Panc1 (cell line): ENCODE measurements at regions not wholly inside any gene's neighbourhood (a gene's known extent, or its start where the extent isn't known, plus 50 kb on each side); places are given as distances from the start of the nearest gene placed in this dataset.

Source experiments
- ATAC-seq: fragments of 200-7000 bp; cut with Tn5 transposase; 2 replicates; pipeline ENCODE4 v1.9.1; 2020; ENCODE audit warnings: mild to moderate bottlenecking, moderate library complexity
- BruUV-seq: library from RNA; stranded (reverse); fragments of 400-500 nt; replicated peaks from 2 replicates; lab custom pipeline; 2021; lab: Mats Ljungman, UMichigan
- CTCF ChIA-PET: fragments of 300-600 bp; sonication (Branson Sonifier 250); formaldehyde crosslinking; loops from one replicate; lab custom pipeline; 2022; ENCODE audit warnings: antibody characterized with exemption; lab: Charles Lee
- POLR2A ChIA-PET: fragments of 300-600 bp; sonication (Branson Sonifier 250); formaldehyde crosslinking; loops from one replicate; lab custom pipeline; 2022; ENCODE audit warnings: antibody characterized with exemption; lab: Charles Lee
- DNase-seq: peaks from one replicate; pipeline ENCODE4 v3.0.0-alpha.2; 2010; ENCODE audit warnings: low read depth, low spot score
- H3K27ac ChIP-seq: 2 replicates; pipeline ENCODE4 v1.5.1; 2011; ENCODE audit warnings: mild to moderate bottlenecking, low read length, inconsistent platforms
- H3K27me3 ChIP-seq: fragments of 200-500 bp; sonication (Bioruptor generic); 2 replicates; pipeline ENCODE4 v1.6.0; 2014; ENCODE audit warnings: low read length, inconsistent platforms; ENCODE audit not compliant: control insufficient read depth, insufficient read depth
- H3K36me3 ChIP-seq: fragments of 200-500 bp; sonication (Bioruptor generic); 2 replicates; pipeline ENCODE4 v1.5.1; 2014; ENCODE audit warnings: inconsistent platforms, mild to moderate bottlenecking, low read length, moderate library complexity; ENCODE audit not compliant: control insufficient read depth, insufficient read depth
- H3K4me1 ChIP-seq: 2 replicates; pipeline ENCODE4 v1.5.1; 2011; ENCODE audit warnings: inconsistent platforms, mild to moderate bottlenecking, low read length, moderate library complexity; ENCODE audit not compliant: control insufficient read depth, insufficient read depth
- H3K4me3 ChIP-seq, 2 experiments: 2 replicates each; pipeline ENCODE4 v1.5.1; 2011 to 2012; ENCODE audit warnings: low read depth in 2 of 2, low read length in 2 of 2, mild to moderate bottlenecking in 2 of 2, inconsistent platforms in 1 of 2, moderate library complexity in 1 of 2
- H3K9me3 ChIP-seq: fragments of 200-500 bp; sonication (Bioruptor generic); 2 replicates; pipeline ENCODE4 v1.5.1; 2014; ENCODE audit warnings: low read depth, mild to moderate bottlenecking, inconsistent platforms, low read length, moderate library complexity; ENCODE audit not compliant: control insufficient read depth, insufficient read depth
- CTCF ChIP-seq: fragments of 450-650 bp; IDR thresholded peaks from 2 replicates; pipeline ENCODE4 v1.5.1; 2017; ENCODE audit warnings: mild to moderate bottlenecking
- POLR2AphosphoS5 ChIP-seq: IDR thresholded peaks from 2 replicates; pipeline ENCODE4 v1.6.1; 2012; ENCODE audit warnings: mild to moderate bottlenecking, low read depth, low read length, moderate library complexity
- REST ChIP-seq, 2 experiments: IDR thresholded peaks; 2 replicates each; pipeline ENCODE4 v1.6.1; 2011 to 2012; ENCODE audit warnings: low read depth in 2 of 2, control low read depth in 1 of 2, low read length in 1 of 2, mild to moderate bottlenecking in 1 of 2, moderate library complexity in 1 of 2; ENCODE audit not compliant: insufficient read depth in 1 of 2
- SIN3A ChIP-seq: IDR thresholded peaks from 2 replicates; pipeline ENCODE4 v1.6.1; 2012; ENCODE audit warnings: low read depth, mild to moderate bottlenecking, low read length, moderate library complexity, borderline replicate concordance; ENCODE audit not compliant: insufficient read depth
- TCF7L2 ChIP-seq: IDR thresholded peaks from 2 replicates; pipeline ENCODE4 v1.6.1; 2011; ENCODE audit warnings: mild to moderate bottlenecking, low read depth, low read length, inconsistent platforms
- in situ Hi-C: cut with HindIII; loops from 2 replicates; pipeline ENCODE4 v1.10.0; 2016; ENCODE audit warnings: low sequenced_read_pairs, low pct_unique_long_range_greater_than_20kb
- intact Hi-C: fragments of 100-400 bp; cut with micrococcal nuclease; formaldehyde crosslinking; loops from one replicate; pipeline ENCODE4 v1.10.0; 2022; ENCODE audit not compliant: unreplicated experiment

GRCh38 chr12:43066471-43066870 lies 476.9 kb upstream of the PRICKLE1 start:
- POLR2A ChIA-PET, result no interaction called here
- intact Hi-C loops, result no loop called here

GRCh38 chr12:43063650-43064049 lies 474.1 kb upstream of the PRICKLE1 start:
- ChIA-PET POLR2A (no interaction called here), CTCF (no interaction called here)
- Histone ChIP-seq H3K4me1 (no peaks in the 10 kb centered on the region), H3K4me3 (no peak overlapping the region), H3K36me3 (no peaks in the 10 kb centered on the region), H3K27me3 (no peaks in the 10 kb centered on the region), H3K27ac (no peak overlapping the region), H3K9me3 (no peaks in the 10 kb centered on the region)
- no peak for DNase-seq
- in situ Hi-C loops (no loop called here), intact Hi-C loops (no loop called here)
- no peak for TF ChIP-seq TCF7L2
- no peak for TF ChIP-seq SIN3A
- no peak for TF ChIP-seq CTCF
- no peak for TF ChIP-seq POLR2AphosphoS5
- no peak for TF ChIP-seq REST (IDR thresholded peaks at IDR 0.05; ENCODE audit: insufficient read depth in 1 of 2, low read depth in 2 of 2, low read length in 1 of 2)
- ATAC-seq, result no peak
- BruUV-seq, result no TSS peak

More at GRCh38 chr12:43066471-43066870, 476.9 kb upstream of the PRICKLE1 start:
- Histone ChIP-seq H3K27ac (no peak overlapping the region), H3K4me3 (no peak overlapping the region), H3K4me1 (no peaks in the 10 kb centered on the region), H3K27me3 (no peaks in the 10 kb centered on the region), H3K9me3 (no peaks in the 10 kb centered on the region), H3K36me3 (no peaks in the 10 kb centered on the region)
- no TSS peak for BruUV-seq
- no peak for ATAC-seq
- CTCF ChIA-PET, result no interaction called here
- in situ Hi-C loops, result no loop called here
- DNase-seq, result no peak
- TF ChIP-seq CTCF (no peak), TCF7L2 (no peak), SIN3A (no peak), REST (IDR thresholded peaks at IDR 0.05; ENCODE audit: insufficient read depth in 1 of 2, low read depth in 2 of 2, low read length in 1 of 2) (no peak), POLR2AphosphoS5 (no peak)
